Iris pigment epithelial cell (primary cell): ENCODE measurements at regions not wholly inside any gene's neighbourhood (a gene's known extent, or its start where the extent isn't known, plus 50 kb on each side); places are given as distances from the start of the nearest gene placed in this dataset.

Source experiments
- DNase-seq: peaks from one replicate; pipeline ENCODE4 v3.0.0-alpha.2; 2011; ENCODE audit warnings: low read depth

GRCh38 chr11:92276773-92277172, 52.2 kb downstream of the FAT3 start:
- DNase-seq = peak; percentile 49

DNA sequence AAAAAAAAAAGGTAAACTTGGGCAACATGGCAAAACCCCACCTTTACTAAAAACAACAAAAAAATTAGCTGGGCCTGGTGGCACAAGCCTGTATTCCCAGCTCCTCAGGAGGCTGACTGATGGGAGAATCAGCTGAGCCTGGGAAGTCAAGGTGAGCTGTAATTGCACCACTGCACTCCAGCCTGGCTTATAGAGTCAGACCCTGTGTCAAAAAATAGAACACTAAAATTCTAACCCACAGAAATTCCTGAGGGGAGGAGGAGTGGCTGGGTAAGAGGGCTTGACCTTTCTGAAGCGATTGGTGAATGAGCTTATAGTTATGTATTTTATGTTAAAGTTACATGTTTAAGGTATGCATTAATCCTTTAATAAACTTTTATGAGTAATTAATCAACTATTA, 53.3 kb downstream of the FAT3 start:
- DNase-seq = no peak

- DNase-seq = no peak
Observed at GRCh38 chr11:92278791-92279433, 54.3 kb downstream of the FAT3 start.

DNA sequence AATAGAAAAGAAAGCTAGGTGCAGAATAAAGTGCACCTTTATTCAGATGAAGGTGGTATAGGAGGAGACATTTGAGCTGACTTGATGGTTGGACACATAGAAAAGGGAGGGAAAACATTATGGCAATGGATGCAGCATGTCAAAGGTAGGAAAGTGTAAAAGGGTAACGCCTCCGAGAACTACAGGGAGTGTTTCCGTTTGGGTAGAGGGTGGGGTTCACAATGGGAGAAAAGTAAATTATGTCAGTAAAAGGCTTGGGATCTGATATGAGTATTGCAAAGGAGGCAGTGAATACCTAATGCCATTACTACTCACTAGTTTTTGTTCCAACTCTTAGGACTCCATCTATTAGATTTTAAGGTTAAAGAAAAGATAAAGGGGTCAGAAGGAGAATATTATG, 59.5 kb downstream of the FAT3 start:
- DNase-seq = no peak

GRCh38 chr11:92284558-92284957, 59.9 kb downstream of the FAT3 start:
- no peak for DNase-seq

GRCh38 chr11:92285776-92286175, 61.2 kb downstream of the FAT3 start:
- no peak for DNase-seq

DNA sequence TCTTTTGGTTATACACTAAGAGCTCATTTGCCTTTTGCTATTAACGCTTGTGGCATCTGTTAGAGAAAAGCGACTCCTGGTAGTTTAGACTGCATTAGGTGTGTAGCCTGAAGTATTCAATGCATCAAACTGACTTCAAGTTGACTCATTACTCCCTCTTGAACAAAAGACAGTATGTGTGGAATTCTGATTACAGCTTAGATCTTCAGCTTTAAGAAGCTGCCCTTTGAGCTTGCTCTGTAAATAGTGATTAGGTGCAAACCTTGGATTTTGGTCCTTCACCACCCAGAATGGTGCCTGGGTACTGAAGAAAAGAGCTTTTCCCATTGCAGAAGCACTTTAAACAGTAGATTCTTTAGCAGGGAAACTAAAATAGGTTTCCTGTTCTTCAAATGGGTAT, 62.1 kb downstream of the FAT3 start:
- no peak for DNase-seq

DNA sequence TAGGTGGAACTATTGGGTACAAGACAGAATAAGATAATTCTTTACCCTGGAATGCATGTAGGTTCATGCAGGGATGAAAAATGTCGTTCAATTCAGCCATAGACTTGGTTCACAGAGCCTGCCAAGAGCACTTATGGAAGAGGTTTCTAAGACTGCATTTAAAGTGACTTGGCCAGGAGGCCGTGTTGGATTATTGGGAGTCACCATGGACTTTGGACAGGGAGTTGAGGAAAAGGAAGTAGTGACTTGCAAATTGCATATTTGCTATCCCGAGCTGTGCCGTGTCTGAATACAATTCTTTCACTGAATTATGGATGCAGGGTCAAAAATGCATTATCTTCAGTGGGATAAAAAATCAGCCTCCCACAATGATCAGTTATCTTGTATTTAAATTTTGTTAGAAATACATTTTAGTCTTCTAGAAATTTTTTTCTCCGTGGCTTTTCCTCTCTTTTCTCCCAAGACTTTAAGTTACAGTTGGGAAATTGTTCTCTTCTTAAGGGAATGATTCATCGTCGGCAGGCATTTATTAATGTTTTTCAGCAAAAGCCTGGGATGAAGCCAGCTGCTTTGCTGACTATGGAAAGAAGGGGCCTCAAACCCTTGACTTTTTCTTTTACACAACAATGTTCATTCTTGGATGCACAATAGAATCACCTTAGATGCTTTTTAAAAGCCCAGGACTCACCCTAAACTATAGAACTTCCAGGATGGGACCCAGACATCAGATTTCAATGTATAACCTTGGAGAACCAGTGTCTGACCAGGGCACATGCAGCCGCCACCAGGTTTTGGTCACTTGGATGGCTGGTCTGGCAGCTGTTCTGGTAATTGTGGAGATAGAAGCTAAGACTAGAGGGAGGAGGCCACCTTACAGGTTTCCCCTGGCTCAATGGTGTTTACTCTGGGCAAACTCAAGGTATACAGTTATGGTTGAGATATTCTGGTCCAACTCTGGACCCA, 70.8 kb downstream of the FAT3 start:
- no peak for DNase-seq

- DNase-seq = peak; percentile 14
Observed at GRCh38 chr11:92296138-92296515, 71.5 kb downstream of the FAT3 start.

DNA sequence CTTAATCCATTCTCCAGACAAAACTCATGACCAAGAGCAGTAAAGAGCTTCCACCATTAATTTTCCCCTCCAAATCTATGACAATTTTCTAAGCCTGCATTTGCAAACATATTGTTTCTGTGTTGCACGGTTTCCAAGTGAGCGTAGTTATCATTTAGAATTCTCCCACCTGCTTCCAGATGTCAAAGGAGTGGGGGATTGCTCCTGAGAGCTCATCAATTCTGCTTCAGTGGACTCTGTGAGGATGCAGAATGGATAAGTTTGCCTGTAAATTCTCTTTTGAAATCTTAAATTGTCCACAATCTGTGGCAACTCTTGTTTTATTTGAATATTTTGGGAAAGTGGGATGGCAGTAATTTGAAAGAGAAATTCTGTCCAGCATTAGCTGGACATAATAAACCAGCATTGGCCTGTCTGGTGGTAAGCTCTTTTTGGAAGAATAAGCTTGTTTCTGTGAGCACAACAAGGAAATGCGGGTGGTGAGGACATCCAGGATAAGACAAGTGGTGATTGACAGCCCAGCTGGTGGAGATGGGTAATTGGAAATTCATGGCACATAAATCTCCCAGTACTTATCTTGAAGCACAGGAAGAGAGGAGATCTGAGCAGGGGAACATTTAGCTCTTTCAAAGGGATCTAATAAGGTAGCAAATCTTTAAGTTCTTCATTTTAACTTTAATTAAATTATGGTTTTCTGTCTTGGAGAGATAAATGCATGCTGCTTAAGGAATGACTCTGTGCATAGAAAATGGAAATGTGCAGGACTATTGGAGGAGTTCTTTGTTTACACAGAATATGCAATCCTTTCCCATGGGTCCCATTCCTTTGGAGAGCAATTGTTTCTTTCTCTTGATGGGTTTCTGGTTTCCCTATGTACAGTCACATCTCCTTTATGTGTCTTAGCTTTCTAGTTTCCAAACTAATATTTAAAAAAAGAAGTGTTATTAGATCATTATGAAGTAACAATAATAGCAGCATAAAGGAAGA, 73.2 kb downstream of the FAT3 start:
- no peak for DNase-seq

DNA sequence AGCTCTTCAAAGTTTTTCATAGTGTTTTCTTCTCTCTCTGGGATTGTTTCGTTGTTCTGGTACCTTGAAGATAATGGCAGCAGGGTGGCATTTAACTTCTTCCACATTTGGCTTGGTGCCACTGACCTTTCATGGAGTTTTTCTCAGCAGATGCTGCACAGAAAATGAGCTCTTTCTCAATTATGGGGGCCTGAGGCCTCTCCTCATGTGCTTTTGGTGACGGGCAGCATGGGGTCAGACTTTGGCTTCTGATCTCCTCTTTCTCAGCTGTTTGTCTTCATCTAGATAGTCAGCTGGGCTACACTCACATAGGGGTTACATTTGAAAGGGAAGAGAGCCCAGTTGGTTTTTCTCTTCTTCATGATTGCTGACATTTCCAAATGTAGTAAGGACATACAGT, 76.3 kb downstream of the FAT3 start:
- DNase-seq = no peak

DNA sequence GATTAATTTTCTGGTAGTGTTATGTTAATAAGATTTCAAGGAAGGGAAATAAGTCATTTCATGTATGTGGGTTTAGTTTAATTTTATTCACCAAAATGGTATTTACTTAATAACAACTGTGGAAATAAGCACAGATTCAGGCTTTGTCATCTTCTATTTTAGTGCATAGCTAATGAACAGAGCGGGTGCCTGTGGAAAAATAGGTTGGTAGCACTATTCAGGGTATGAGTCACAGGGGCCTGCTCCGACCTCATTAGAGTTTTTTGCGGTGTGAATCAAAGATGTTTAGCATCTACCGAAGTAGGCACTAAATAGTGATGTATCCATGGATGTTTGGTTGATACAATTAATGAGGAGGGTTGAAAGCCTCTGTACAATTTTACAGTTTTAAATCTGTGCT, 78.2 kb downstream of the FAT3 start:
- DNase-seq = no peak

- no peak for DNase-seq
Observed at GRCh38 chr11:92304271-92304670, 79.7 kb downstream of the FAT3 start.

DNA sequence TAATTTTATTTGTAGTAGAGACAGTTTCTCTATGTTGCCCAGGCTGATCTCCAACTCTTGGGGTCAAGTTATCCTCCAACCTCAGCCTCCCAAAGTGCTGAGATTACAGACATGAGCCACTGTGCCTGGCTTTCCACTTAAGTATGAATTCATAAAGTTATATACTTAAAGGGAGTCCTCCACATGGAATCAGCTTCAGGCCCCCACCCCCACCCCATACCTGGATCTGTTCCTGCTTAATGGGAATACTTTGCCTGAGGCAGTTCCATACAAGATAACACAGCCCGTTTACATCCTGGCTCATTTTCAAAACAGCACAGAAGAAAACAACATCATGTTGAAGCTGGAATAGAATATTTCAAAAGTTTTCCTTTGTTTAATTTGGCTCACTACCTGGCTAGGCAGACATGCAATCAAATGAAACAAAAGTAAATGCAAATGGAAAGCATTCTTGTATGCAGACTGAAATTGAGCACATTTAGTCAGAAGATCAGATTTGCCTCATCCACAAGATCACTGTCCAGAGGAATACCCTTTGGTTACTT, 82.4 kb downstream of the FAT3 start:
- no peak for DNase-seq

DNA sequence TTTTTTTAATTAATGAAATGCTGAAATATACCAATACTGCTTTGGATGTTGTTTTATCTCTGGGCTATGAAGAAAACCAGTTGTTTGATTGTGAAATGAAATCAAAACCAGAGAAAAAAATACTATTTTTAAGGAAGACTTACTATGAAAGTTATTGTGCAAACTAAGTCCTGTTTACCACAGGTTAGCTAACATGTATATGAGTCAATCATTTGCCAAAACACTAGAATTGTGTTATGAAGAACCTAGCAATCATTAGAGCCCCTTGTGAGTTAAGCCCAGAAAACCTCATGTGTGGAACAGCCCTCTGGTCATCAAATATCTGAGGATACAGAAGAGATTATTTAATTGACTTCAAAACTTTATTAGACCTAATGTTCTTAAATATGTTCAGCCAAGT, 83.7 kb downstream of the FAT3 start:
- no peak for DNase-seq

DNA sequence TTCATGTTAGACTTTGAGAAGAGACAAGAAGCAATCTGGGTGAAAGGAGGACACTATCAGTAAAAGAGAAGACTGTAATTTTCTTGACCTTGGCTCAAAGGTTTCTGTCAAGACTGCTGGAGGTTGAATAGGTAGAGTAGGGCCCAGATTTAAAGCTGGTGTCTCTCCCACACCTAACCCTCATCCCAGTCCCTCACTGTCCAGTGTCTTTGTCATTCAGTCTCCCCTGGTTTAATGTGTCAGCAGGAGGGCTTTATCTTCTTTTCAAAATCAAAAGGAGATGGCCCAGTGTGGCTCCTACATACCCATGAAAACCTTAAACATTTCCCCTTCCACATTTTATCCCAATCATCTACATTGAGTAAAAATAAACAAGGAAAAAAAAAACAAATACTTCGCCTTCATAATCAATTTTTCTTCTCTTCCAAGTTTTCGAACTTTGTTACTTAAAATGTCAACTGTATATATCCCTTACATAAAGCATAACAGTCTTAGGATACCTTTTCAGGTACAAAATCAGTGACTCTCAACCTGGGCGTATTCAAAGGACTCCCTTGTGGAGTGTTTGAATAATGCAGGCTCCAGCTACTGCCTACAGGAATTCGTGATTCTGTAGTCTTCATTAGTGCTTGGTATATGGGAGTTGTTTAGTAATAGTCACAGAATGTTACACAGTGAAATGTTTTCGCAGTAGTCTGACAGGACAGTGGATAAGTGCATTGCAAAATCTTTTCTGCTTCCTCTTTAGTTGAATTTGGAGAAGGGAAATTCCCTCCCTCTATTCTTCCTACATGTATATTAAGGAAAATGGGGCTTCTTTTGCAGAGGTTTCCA, 87.2 kb downstream of the FAT3 start:
- no peak for DNase-seq

DNA sequence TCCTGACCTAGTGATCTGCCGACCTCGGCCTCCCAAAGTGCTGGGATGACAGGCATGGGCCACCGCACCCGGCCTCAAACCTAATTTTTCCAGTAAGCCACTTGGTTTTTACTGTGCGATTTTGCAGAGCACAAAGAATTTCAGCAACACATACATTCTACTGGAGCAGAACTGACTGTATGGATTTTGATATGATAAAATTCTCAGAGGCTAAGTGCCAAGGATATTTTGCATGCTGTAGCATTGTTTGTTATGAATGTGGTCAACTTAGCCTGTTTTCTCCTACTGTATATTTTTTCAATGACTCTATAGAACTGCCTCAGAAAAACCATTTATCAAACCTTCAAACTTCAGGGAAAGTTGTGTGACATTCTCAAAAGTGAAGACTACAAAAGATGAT, 89.2 kb downstream of the FAT3 start:
- no peak for DNase-seq

- peak; percentile 1 for DNase-seq
Observed at GRCh38 chr11:92314499-92314898, 89.9 kb downstream of the FAT3 start.

GRCh38 chr11:92316106-92316809, 91.6 kb downstream of the FAT3 start:
- no peak for DNase-seq

DNA sequence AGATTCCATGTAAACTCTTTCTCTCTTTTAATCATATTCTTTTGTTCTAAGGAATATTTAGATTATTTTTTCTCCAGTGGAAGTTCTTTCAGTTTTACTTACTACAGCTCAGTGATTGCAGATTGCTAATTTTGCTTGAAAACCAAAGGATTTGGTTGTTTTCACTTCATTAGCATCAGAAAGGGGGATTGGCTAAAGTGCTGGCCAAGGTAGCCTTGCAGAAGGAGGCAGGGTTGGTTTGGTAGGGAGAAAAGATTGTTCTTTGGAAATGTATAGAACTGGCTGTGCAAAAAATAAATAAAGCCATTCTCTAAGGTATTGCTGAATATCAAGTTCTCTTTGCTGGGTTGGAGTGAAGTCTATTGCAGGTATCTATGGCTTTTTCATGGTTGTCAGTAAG, 92.6 kb downstream of the FAT3 start:
- no peak for DNase-seq

- no peak for DNase-seq
Observed at GRCh38 chr11:92317721-92318120, 93.1 kb downstream of the FAT3 start.
